Stomach (tissue), 8 donors: ENCODE measurements at regions not wholly inside any gene's neighbourhood (a gene's known extent, or its start where the extent isn't known, plus 50 kb on each side); places are given as distances from the start of the nearest gene placed in this dataset.

ENCODE experiments used
- DNase-seq, 2 donors: peaks; one replicate each; pipeline versions ENCODE4 v3.0.0 to v3.0.0-alpha.2; 2013 to 2019
- H3K27ac ChIP-seq, 5 donors: fragments of 200-600 bp in 4 of 5; sonication (generic) in 4 of 5; one replicate each; pipeline ENCODE4 v1.5.1; 2013 to 2019; ENCODE audit warnings: mild to moderate bottlenecking in 1 of 5, moderate library complexity in 1 of 5
- H3K27me3 ChIP-seq, 3 donors: fragments of 200-600 bp; sonication (generic); one replicate each; pipeline ENCODE4 v1.5.1; 2017 to 2019; ENCODE audit warnings: mixed run types in 1 of 3
- H3K36me3 ChIP-seq, 4 donors: fragments of 200-600 bp; sonication (generic); 1 replicate in 3 of 4; 2 replicates in 1 of 4; pipeline ENCODE4 v1.5.1; 2016 to 2019
- H3K4me1 ChIP-seq, 4 donors: fragments of 200-600 bp; sonication (generic); one replicate each; pipeline ENCODE4 v1.5.1; 2016 to 2019
- H3K4me3 ChIP-seq, 4 donors: fragments of 200-600 bp; sonication (generic) in 3 of 4; one replicate each; pipeline ENCODE4 v1.5.1; 2016 to 2019; ENCODE audit warnings: mild to moderate bottlenecking in 1 of 4
- H3K9me3 ChIP-seq, 4 donors: fragments of 200-600 bp; sonication (generic); one replicate each; pipeline ENCODE4 v1.5.1; 2016 to 2019
- EP300 ChIP-seq: sonication (generic); formaldehyde crosslinking; IDR thresholded peaks from one replicate; pipeline ENCODE4 v1.6.1; 2017; ENCODE audit warnings: antibody characterized with exemption
- POLR2A ChIP-seq, 4 donors: fragments of 450-650 bp; IDR thresholded peaks; one replicate each; pipeline ENCODE4 v1.6.1; 2016; ENCODE audit warnings: antibody characterized with exemption in 4 of 4, control low read depth in 2 of 4, mild to moderate bottlenecking in 1 of 4, moderate library complexity in 1 of 4
- POLR2AphosphoS5 ChIP-seq, 3 donors: sonication (generic); formaldehyde crosslinking; IDR thresholded peaks; one replicate each; pipeline ENCODE4 v1.6.1; 2016; ENCODE audit warnings: antibody characterized with exemption in 3 of 3
- WGBS, 5 donors: extraction: QIAGEN DNeasy Blood & Tissue Kit in 3 of 5; methylation state at CpG; one replicate each; pipeline versions ENCODE4 v1.1.5 to v1.1.7; 2013 to 2018; 5-methylcytosine and 5-hydroxymethylcytosine counted together
- intact Hi-C: fragments of 100-400 bp; cut with DNase I; formaldehyde crosslinking; loops from one replicate; pipeline ENCODE4 v1.15.1; 2023; ENCODE audit warnings: low total_unique reads
- TF ChIP-seq, protein P1 (sequence below), 7 experiments: fragments of 450-650 bp in 4 of 7; fragments of 200-600 bp in 3 of 7; sonication (generic) in 3 of 7; IDR thresholded peaks; one replicate each; pipeline ENCODE4 v1.5.1; 2016 to 2019; ENCODE audit warnings: antibody characterized with exemption in 7 of 7, control low read depth in 2 of 7, mild to moderate bottlenecking in 1 of 7
- donor health status: healthy with polysubstance abuse.
- donor health status: Bipolar disorder and iron deficiency.
- donor health status: healthy.

DNA sequence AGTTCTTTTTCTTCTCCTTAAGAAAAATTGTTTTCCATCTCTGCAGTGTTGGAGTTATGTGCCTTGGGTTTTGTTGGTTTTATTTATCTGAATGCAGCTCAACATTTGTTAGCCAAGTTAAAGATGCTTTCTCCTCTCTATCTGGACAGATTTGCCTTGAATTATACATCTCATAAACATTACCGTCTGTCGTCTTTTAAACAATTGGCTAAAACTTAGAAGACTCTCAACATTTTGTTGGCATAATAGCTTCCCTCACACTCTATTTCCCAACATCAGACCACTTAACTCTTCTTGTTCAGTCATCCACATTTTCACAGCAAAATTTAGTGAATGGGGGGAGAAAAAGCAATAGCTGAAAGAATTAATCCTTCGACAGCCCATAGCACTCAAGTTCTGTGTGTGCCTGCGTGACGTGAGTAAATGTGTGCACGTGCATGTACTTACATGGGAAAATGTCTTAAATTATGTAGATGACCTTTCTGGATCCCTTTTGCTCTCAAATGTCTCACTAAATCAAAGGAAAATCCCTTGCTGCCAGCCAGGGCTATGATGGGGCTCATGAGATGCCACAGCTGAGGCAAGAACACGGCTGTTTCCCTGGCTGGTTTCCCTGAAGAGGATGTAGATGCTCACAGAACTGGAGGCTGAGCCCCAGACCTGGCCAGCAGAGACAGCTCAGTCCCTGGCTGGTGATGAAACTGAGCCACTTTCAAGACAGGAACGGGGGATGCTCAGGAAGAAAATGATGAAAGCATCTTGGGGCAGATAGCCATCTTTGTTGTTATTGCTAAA, 382.2 kb downstream of the FBXW7 start:
- whole genome bisulfite sequencing, 5 donors: 72 to 82% (median 74%) methylated on average over 8 of the region's 8 CpGs
- intact Hi-C loops: no loop called here
- DNase-seq: no peak
- no peaks in the 10 kb centered on the region for H3K36me3 ChIP-seq
- H3K9me3 ChIP-seq: no peaks in the 10 kb centered on the region
- H3K27ac ChIP-seq: no peak overlapping the region
- H3K27me3 ChIP-seq: no peaks in the 10 kb centered on the region
- H3K4me3 ChIP-seq: no peak overlapping the region
- no peaks in the 10 kb centered on the region for H3K4me1 ChIP-seq
- TF ChIP-seq, protein P1, sequence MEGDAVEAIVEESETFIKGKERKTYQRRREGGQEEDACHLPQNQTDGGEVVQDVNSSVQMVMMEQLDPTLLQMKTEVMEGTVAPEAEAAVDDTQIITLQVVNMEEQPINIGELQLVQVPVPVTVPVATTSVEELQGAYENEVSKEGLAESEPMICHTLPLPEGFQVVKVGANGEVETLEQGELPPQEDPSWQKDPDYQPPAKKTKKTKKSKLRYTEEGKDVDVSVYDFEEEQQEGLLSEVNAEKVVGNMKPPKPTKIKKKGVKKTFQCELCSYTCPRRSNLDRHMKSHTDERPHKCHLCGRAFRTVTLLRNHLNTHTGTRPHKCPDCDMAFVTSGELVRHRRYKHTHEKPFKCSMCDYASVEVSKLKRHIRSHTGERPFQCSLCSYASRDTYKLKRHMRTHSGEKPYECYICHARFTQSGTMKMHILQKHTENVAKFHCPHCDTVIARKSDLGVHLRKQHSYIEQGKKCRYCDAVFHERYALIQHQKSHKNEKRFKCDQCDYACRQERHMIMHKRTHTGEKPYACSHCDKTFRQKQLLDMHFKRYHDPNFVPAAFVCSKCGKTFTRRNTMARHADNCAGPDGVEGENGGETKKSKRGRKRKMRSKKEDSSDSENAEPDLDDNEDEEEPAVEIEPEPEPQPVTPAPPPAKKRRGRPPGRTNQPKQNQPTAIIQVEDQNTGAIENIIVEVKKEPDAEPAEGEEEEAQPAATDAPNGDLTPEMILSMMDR (IDR thresholded peaks at IDR 0.05): no peak
- TF ChIP-seq POLR2AphosphoS5 (IDR thresholded peaks at IDR 0.05): no peak
- no peak for TF ChIP-seq EP300
- no peak for TF ChIP-seq POLR2A (IDR thresholded peaks at IDR 0.05)

DNA sequence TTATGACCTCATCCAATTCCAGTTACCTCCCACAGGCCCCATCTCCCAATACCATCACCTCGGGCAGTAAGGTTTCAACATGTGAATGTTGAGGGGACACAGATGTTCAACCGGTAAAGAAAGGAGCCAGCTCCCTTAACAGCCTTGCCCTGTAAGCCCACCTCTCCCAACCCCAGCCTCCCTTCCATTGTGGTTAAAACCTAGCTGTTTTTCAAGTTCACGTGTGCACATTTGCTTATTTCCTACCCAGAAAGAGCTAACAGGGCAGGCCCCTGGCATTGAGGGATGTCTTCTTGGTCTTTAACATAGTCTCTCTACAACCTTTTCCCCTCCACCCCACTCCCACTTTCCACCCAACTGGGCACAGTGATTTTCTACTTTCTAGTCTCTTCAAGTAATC, 385.7 kb downstream of the FBXW7 start:
- no peak overlapping the region for H3K4me3 ChIP-seq
- no peak for TF ChIP-seq EP300
- TF ChIP-seq, protein P1 (IDR thresholded peaks at IDR 0.05): no peak
- TF ChIP-seq POLR2AphosphoS5 (IDR thresholded peaks at IDR 0.05): no peak
- no peak for TF ChIP-seq POLR2A (IDR thresholded peaks at IDR 0.05)
- DNase-seq: no peak
- H3K9me3 ChIP-seq: peaks cover 14 to 23% (median 17%) of the 10 kb centered on the region in 4 donors
- no peaks in the 10 kb centered on the region for H3K27me3 ChIP-seq
- H3K27ac ChIP-seq: no peak overlapping the region
- no peaks in the 10 kb centered on the region for H3K36me3 ChIP-seq
- intact Hi-C loops: no loop called here
- no peaks in the 10 kb centered on the region for H3K4me1 ChIP-seq
- WGBS, 5 donors: 82 to 91% (median 85%) methylated on average over 3 of the region's 3 CpGs

DNA sequence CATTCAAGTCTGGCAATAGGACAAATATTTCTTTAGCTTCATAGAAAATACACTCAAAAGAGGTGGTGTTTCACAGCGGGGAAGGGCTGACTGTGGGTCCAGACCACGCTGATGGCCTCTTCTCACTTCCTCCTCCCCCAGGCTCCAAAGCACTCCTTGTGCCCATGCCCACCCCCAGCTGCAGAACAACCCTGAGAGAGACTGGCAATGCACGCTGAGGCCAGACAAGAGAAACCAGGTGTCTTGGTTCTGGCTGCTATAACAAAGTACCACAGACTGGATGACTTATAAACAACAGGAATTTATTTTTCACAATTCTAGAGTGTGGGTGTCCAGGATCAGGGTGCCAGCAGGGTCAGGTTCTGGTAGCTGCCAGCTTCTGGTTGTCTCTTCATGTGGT, 386.1 kb downstream of the FBXW7 start:
- intact Hi-C loops: no loop called here
- WGBS, 5 donors: 60 to 90% (median 79%) methylated on average over 3 of the region's 3 CpGs
- Histone ChIP-seq H3K4me3 (no peak overlapping the region), H3K4me1 (no peaks in the 10 kb centered on the region), H3K36me3 (no peaks in the 10 kb centered on the region), H3K27me3 (no peaks in the 10 kb centered on the region), H3K27ac (no peak overlapping the region), H3K9me3 (peaks cover 15 to 28% (median 21%) of the 10 kb centered on the region in 4 donors)
- TF ChIP-seq EP300 (no peak), POLR2A (IDR thresholded peaks at IDR 0.05) (no peak), POLR2AphosphoS5 (IDR thresholded peaks at IDR 0.05) (no peak)
- TF ChIP-seq, protein P1 (IDR thresholded peaks at IDR 0.05): no peak
- no peak for DNase-seq

DNA sequence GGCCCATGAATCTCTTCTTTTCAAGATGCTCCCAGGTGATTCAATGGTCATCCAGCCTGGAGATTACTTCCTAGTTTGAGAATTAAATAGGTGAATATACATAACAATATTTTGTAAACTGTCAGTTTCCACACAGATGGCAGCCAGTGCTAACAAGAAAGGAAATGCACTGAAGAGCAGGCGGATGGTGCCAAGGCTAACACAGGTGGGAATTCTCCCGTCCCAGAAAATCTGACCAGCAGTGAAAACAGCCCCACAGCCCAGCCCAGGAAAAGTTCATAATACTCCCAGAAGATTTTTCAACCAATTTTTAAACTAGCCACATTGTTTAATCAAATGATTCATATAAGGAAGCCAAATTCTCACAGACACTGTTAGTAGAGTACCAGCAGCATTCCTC, 387.2 kb upstream of the GATB start:
- H3K36me3 ChIP-seq: no peaks in the 10 kb centered on the region
- H3K4me3 ChIP-seq: no peak overlapping the region
- H3K27me3 ChIP-seq: no peaks in the 10 kb centered on the region
- WGBS, 5 donors: 62 to 83% (median 76%) methylated on average over 2 of the region's 2 CpGs
- no peak overlapping the region for H3K27ac ChIP-seq
- DNase-seq: no peak
- peaks cover 15 to 28% (median 22%) of the 10 kb centered on the region in 4 donors for H3K9me3 ChIP-seq
- no peaks in the 10 kb centered on the region for H3K4me1 ChIP-seq
- TF ChIP-seq POLR2AphosphoS5 (IDR thresholded peaks at IDR 0.05) (no peak), EP300 (no peak), POLR2A (IDR thresholded peaks at IDR 0.05) (no peak)
- TF ChIP-seq, protein P1 (IDR thresholded peaks at IDR 0.05): no peak
- intact Hi-C loops: no loop called here
